C4-2B (cell line): ENCODE measurements at regions not wholly inside any gene's neighbourhood (a gene's known extent, or its start where the extent isn't known, plus 50 kb on each side); places are given as distances from the start of the nearest gene placed in this dataset.

ENCODE experiments used
- CTCF ChIP-seq: fragments of 450-650 bp; conservative IDR thresholded peaks from 2 replicates; pipeline ENCODE4 v1.5.1; 2017; ENCODE audit warnings: mild to moderate bottlenecking
- ZFX ChIP-seq: fragments of 450-650 bp; IDR thresholded peaks from 2 replicates; pipeline ENCODE4 v1.6.1; 2017

- TF ChIP-seq CTCF (no peak), ZFX (no peak)
Measured at GRCh38 chr7:63023182-63023787, 975.4 kb upstream of the ZNF722 start.
